GM04503 (cell line): ENCODE measurements at regions not wholly inside any gene's neighbourhood (a gene's known extent, or its start where the extent isn't known, plus 50 kb on each side); places are given as distances from the start of the nearest gene placed in this dataset.
"Not testable (repeated sequence)": the region's sequence is repeated elsewhere in the genome, so short reads cannot be mapped to it uniquely, and the experiment has no call there.

Source experiments
- DNase-seq: peaks from one replicate; pipeline ENCODE4 v3.0.0-alpha.2; 2012; ENCODE audit warnings: low read depth

DNA sequence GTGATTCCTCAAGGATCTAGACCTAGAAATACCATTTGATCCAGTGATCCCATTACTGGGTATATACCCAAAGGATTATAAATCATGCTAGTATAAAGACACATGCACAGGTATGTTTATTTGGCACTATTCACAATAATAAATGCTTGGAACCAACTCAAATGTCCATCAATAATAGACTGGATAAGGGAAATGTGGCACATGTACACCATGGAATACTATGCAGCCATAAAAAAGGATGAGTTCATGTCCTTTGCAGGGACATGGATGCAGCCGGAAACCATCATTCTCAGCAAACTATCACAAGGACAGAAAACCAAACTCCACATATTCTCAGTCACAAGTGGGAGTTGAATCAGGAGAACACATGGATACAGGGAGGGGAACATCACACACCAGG is 183.8 kb upstream of the ETV3 start:
- not testable (repeated sequence) for DNase-seq

- no peak for DNase-seq
Observed at GRCh38 chr1:157319567-157319966, 181.4 kb upstream of the ETV3 start.

GRCh38 chr1:157317229-157317628 is 179.0 kb upstream of the ETV3 start:
- not testable (repeated sequence) for DNase-seq

- DNase-seq, result no peak
Observed at GRCh38 chr1:157315544-157315943, 177.3 kb upstream of the ETV3 start.

- no peak for DNase-seq
Observed at GRCh38 chr1:157314408-157314807, 176.2 kb upstream of the ETV3 start.

DNA sequence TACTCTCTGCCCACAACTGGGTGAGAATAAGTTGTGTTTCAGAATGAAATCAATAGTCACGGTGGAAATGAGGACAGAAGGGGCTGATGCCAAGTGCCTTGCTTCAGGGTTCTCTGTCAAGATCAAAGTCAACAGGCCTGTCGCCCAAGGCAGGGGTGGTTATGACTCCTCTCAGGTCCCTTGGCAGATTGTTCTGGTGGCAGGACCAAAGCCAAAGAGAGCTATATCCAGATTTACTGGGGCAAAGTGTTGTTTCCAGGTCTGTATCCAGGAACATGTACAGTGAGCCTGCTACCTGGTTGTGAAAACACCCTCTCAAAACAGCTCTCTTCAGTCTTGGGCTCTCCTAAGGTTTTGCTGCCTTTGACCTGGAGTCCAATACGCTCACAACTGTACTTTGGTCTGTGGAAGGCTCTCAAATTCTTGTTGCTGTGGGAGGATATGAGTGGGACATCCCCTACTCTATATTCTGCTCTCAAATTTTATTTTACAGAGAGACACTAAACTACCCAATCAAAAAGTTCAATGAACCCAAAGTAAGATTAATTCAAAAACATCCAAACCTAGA is 175.1 kb upstream of the ETV3 start:
- DNase-seq, result no peak

DNA sequence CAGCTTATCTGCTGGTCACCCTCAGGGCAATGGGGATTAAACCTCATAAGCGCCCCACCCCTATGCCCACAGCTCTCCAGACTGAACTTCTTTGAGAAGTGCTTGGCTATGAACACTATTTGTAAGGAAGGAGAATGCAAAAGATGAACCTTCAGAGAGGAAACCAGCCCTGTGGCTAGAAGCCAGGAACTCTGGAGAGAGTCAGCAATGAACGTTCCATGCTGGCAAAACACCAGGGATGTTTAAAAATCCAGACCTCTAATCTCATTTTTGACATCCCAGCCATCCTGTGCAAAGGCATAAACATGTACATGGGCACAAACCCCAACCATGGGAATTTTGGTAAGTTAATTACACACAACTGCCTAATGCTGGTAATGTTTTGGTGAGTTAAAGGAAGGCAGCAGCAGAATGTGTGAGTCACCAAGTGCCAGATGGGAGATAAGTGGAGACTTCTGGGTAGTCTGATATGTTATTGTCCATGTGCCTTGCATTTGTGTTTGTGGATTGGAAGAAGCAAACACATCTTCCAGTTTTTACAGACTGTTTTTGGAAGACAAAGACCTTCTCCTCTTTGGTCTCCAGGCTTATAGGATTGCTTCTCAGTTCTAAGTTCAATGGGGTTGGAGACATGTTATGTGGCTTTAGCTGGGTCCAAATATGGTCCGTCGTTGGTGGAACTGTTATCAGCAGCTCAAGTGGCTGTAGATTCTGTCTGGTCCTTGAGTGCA is 174.1 kb upstream of the ETV3 start:
- no peak for DNase-seq

DNA sequence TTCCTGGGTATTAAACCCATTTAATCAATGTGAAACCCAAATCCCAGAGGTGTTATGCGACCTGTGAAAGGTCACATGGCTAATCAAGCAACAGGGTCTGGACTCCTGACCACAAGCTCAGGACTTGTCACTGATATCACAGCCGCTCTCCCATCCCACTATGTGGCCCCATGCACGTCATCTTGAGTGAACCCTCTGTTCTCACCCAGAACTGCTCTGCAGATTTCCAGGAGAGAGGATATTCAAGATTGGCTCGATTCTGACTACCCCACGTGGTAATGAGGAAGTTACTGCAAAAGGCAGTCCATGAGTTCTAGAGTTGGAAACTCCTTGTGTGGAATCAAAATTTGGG is 173.5 kb upstream of the ETV3 start:
- DNase-seq, result no peak

- not testable (repeated sequence) for DNase-seq
Observed at GRCh38 chr1:157310805-157311729, 172.9 kb upstream of the ETV3 start.

- no peak for DNase-seq
Observed at GRCh38 chr1:157310401-157310800, 172.2 kb upstream of the ETV3 start.

DNA sequence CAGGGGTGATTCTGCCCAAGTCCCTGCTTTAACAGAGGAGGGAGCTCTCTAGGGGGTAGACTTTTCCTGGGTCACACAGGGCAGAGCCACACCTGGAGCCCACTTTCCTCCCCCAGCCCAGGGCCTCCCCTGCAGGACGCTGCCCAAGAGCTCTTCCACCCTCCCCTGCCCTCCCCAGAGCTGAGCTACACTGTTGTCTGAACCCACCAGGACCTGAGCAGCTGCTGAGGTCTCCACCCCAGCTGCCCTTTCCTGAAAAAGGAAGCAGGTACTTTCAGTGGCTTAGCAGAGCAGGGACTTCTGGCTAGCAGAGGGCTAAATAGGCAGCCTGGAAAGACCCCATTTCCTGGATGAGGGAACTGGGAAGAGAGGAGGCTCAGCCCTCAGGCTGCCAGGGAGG is 169.3 kb upstream of the ETV3 start:
- DNase-seq, result no peak

- no peak for DNase-seq
Observed at GRCh38 chr1:157306896-157307295, 168.7 kb upstream of the ETV3 start.

DNA sequence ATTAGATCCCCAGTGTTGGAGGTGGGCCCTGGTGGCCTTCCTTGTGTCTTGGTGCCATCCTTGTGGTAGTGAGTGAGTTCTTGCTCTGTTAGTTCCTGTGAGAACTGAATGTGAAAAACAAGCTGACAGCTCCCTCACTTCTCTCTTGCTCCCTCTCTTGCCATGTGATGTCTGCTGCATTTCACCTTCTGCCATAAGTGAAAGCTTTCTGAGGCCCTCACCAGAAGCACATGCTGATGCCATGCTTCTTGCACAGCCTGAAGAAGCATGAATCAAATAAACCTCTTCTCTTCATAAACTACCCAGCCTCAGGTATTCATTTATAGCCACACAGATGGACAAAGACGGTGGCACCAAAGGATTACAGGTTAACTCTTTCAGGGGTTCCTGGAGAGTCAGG is 166.1 kb upstream of the ETV3 start:
- DNase-seq, result no peak

GRCh38 chr1:157302724-157303123 is 164.5 kb upstream of the ETV3 start:
- DNase-seq, result no peak

- no peak for DNase-seq
Observed at GRCh38 chr1:157302199-157302497, 164.0 kb upstream of the ETV3 start.

- DNase-seq, result no peak
Observed at GRCh38 chr1:157301477-157302198, 163.4 kb upstream of the ETV3 start.

- DNase-seq, result not testable (repeated sequence)
Observed at GRCh38 chr1:157294387-157295145, 156.4 kb upstream of the ETV3 start.

- no peak for DNase-seq
Observed at GRCh38 chr1:157292809-157293564, 154.8 kb upstream of the ETV3 start.

DNA sequence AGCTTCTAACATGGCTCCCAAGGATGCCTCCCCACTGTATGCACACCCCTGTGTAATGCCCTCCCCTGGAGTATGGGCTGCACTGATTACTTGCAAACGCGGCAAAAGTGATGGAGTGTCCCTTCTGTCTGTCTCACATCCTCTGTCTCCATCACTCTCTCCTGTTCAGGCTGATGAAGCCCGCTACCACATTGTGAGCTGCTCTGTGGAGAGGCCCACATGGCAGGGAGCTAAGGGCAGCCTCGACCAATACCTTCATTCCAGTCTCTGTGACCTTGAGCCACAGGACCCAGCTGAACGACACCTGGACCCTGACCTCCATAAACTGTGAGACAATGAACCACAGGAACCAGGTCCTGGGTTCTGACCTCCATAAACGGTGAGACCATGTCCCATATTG is 154.1 kb upstream of the ETV3 start:
- DNase-seq, result no peak

GRCh38 chr1:157291083-157291482 is 152.9 kb upstream of the ETV3 start:
- DNase-seq, result no peak
